ENCODE measurements at regions not wholly inside any gene's neighbourhood (a gene's known extent, or its start where the extent isn't known, plus 50 kb on each side); places are given as distances from the start of the nearest gene placed in this dataset.

GRCh38 chr10:121245754-121246153 is 352.5 kb downstream of the FGFR2 start:
- Histone ChIP-seq H3K4me3 (no peak overlapping the region), H3K9ac (no peak overlapping the region), H3K4me1 (peaks cover 42% of the 10 kb centered on the region), H3K9me3 (no peaks in the 10 kb centered on the region), H3K4me2 (no peak overlapping the region; the same call in 1 of the 2 replicates), H3K36me3 (no peaks in the 10 kb centered on the region), H3K27me3 (no peaks in the 10 kb centered on the region), H3K27ac (no peak overlapping the region), H4K20me1 (no peaks in the 10 kb centered on the region)
- TF ChIP-seq Cebpa-rat (IDR thresholded peaks at IDR 0.05): no peak

- Histone ChIP-seq H3K4me3 (no peak overlapping the region), H3K27ac (no peak overlapping the region), H3K9ac (no peak overlapping the region), H3K27me3 (no peaks in the 10 kb centered on the region), H3K9me3 (no peaks in the 10 kb centered on the region), H3K4me1 (peaks cover 28% of the 10 kb centered on the region), H3K4me2 (no peak overlapping the region), H4K20me1 (no peaks in the 10 kb centered on the region), H3K36me3 (no peaks in the 10 kb centered on the region)
- TF ChIP-seq Cebpa-rat (IDR thresholded peaks at IDR 0.05): no peak
These were observed 350.0 kb downstream of the FGFR2 start for GRCh38 chr10:121248266-121248665.

- no peak for TF ChIP-seq Cebpa-rat (IDR thresholded peaks at IDR 0.05)
- H3K4me1 ChIP-seq: no peaks in the 10 kb centered on the region
- no peaks in the 10 kb centered on the region for H4K20me1 ChIP-seq
- H3K9ac ChIP-seq: no peak overlapping the region
- no peaks in the 10 kb centered on the region for H3K9me3 ChIP-seq
- H3K36me3 ChIP-seq: no peaks in the 10 kb centered on the region
- no peaks in the 10 kb centered on the region for H3K27me3 ChIP-seq
- no peak overlapping the region for H3K27ac ChIP-seq
- H3K4me2 ChIP-seq: no peak overlapping the region
- no peak overlapping the region for H3K4me3 ChIP-seq
These were observed 347.1 kb downstream of the FGFR2 start for GRCh38 chr10:121250995-121251764.

- Histone ChIP-seq H3K4me2 (no peak overlapping the region), H3K9me3 (no peaks in the 10 kb centered on the region), H3K4me3 (no peak overlapping the region), H3K27me3 (no peaks in the 10 kb centered on the region), H3K9ac (no peak overlapping the region), H3K36me3 (no peaks in the 10 kb centered on the region), H3K4me1 (no peaks in the 10 kb centered on the region), H3K27ac (no peak overlapping the region), H4K20me1 (no peaks in the 10 kb centered on the region)
- TF ChIP-seq Cebpa-rat (IDR thresholded peaks at IDR 0.05): no peak
These were observed 345.5 kb downstream of the FGFR2 start for GRCh38 chr10:121252756-121253155.

GRCh38 chr10:121260377-121260776 is 337.9 kb downstream of the FGFR2 start:
- Histone ChIP-seq H4K20me1 (no peaks in the 10 kb centered on the region), H3K36me3 (no peaks in the 10 kb centered on the region), H3K4me2 (no peak overlapping the region), H3K27me3 (no peaks in the 10 kb centered on the region), H3K27ac (no peak overlapping the region), H3K4me3 (no peak overlapping the region), H3K4me1 (no peaks in the 10 kb centered on the region), H3K9ac (no peak overlapping the region), H3K9me3 (no peaks in the 10 kb centered on the region)
- no peak for TF ChIP-seq Cebpa-rat (IDR thresholded peaks at IDR 0.05)

- no peak overlapping the region for H3K4me3 ChIP-seq
- no peaks in the 10 kb centered on the region for H4K20me1 ChIP-seq
- no peak overlapping the region for H3K9ac ChIP-seq
- H3K9me3 ChIP-seq: no peaks in the 10 kb centered on the region
- H3K4me2 ChIP-seq: no peak overlapping the region
- H3K27ac ChIP-seq: no peak overlapping the region
- no peaks in the 10 kb centered on the region for H3K4me1 ChIP-seq
- TF ChIP-seq Cebpa-rat (IDR thresholded peaks at IDR 0.05): no peak
- no peaks in the 10 kb centered on the region for H3K36me3 ChIP-seq
- no peaks in the 10 kb centered on the region for H3K27me3 ChIP-seq
These were observed 336.6 kb downstream of the FGFR2 start for GRCh38 chr10:121261665-121262064.

- H3K4me1 ChIP-seq: no peaks in the 10 kb centered on the region
- no peak overlapping the region for H3K4me2 ChIP-seq
- no peak overlapping the region for H3K27ac ChIP-seq
- TF ChIP-seq Cebpa-rat (IDR thresholded peaks at IDR 0.05): no peak
- no peak overlapping the region for H3K4me3 ChIP-seq
- H3K27me3 ChIP-seq: no peaks in the 10 kb centered on the region
- no peaks in the 10 kb centered on the region for H4K20me1 ChIP-seq
- no peak overlapping the region for H3K9ac ChIP-seq
- H3K9me3 ChIP-seq: no peaks in the 10 kb centered on the region
- H3K36me3 ChIP-seq: no peaks in the 10 kb centered on the region
These were observed 335.3 kb downstream of the FGFR2 start for GRCh38 chr10:121262774-121263430.

GRCh38 chr10:121263431-121263783 is 334.8 kb downstream of the FGFR2 start:
- no peak overlapping the region for H3K9ac ChIP-seq
- TF ChIP-seq Cebpa-rat (IDR thresholded peaks at IDR 0.05): no peak
- H3K27ac ChIP-seq: no peak overlapping the region
- H3K36me3 ChIP-seq: no peaks in the 10 kb centered on the region
- no peak overlapping the region for H3K4me2 ChIP-seq
- H3K4me1 ChIP-seq: no peaks in the 10 kb centered on the region
- no peaks in the 10 kb centered on the region for H4K20me1 ChIP-seq
- no peaks in the 10 kb centered on the region for H3K9me3 ChIP-seq
- no peak overlapping the region for H3K4me3 ChIP-seq
- H3K27me3 ChIP-seq: no peaks in the 10 kb centered on the region

GRCh38 chr10:121265360-121266123 is 332.7 kb downstream of the FGFR2 start:
- H3K4me3 ChIP-seq: no peak overlapping the region
- no peaks in the 10 kb centered on the region for H3K36me3 ChIP-seq
- H3K4me2 ChIP-seq: no peak overlapping the region
- no peak overlapping the region for H3K27ac ChIP-seq
- TF ChIP-seq Cebpa-rat (IDR thresholded peaks at IDR 0.05): no peak
- no peak overlapping the region for H3K9ac ChIP-seq
- no peaks in the 10 kb centered on the region for H3K9me3 ChIP-seq
- H3K27me3 ChIP-seq: no peaks in the 10 kb centered on the region
- no peaks in the 10 kb centered on the region for H3K4me1 ChIP-seq
- no peaks in the 10 kb centered on the region for H4K20me1 ChIP-seq

GRCh38 chr10:121266370-121266769 is 331.9 kb downstream of the FGFR2 start:
- no peaks in the 10 kb centered on the region for H4K20me1 ChIP-seq
- H3K36me3 ChIP-seq: no peaks in the 10 kb centered on the region
- no peak for TF ChIP-seq Cebpa-rat (IDR thresholded peaks at IDR 0.05)
- H3K9ac ChIP-seq: no peak overlapping the region
- H3K4me3 ChIP-seq: no peak overlapping the region
- H3K9me3 ChIP-seq: no peaks in the 10 kb centered on the region
- no peaks in the 10 kb centered on the region for H3K27me3 ChIP-seq
- H3K4me1 ChIP-seq: no peaks in the 10 kb centered on the region
- H3K27ac ChIP-seq: no peak overlapping the region
- H3K4me2 ChIP-seq: no peak overlapping the region

Data from BLaER1 (cell line).